GM12892 (cell line): ENCODE measurements at regions not wholly inside any gene's neighbourhood (a gene's known extent, or its start where the extent isn't known, plus 50 kb on each side); places are given as distances from the start of the nearest gene placed in this dataset.
"Not testable (repeated sequence)": the region's sequence is repeated elsewhere in the genome, so short reads cannot be mapped to it uniquely, and the experiment has no call there.

Source experiments
- DNase-seq: peaks from one replicate; pipeline ENCODE4 v3.0.0; 2011; ENCODE audit not compliant: insufficient read length
- FAIRE-seq: peaks from 2 replicates; lab custom pipeline; 2011; peaks lifted over from hg19 to GRCh38; lab: Jason Lieb, UNC
- POLR2A ChIP-seq: IDR thresholded peaks from 2 replicates; pipeline ENCODE4 v1.6.1; 2011; ENCODE audit warnings: low read depth, low read length, control low read depth
- POLR2AphosphoS5 ChIP-seq: IDR thresholded peaks from 2 replicates; pipeline ENCODE4 v1.6.1; 2011; ENCODE audit warnings: low read depth, low read length, control low read depth
- TAF1 ChIP-seq: IDR thresholded peaks from 2 replicates; pipeline ENCODE4 v1.6.1; 2011; ENCODE audit warnings: low read depth, mild to moderate bottlenecking, control low read depth, low read length, borderline replicate concordance

DNA sequence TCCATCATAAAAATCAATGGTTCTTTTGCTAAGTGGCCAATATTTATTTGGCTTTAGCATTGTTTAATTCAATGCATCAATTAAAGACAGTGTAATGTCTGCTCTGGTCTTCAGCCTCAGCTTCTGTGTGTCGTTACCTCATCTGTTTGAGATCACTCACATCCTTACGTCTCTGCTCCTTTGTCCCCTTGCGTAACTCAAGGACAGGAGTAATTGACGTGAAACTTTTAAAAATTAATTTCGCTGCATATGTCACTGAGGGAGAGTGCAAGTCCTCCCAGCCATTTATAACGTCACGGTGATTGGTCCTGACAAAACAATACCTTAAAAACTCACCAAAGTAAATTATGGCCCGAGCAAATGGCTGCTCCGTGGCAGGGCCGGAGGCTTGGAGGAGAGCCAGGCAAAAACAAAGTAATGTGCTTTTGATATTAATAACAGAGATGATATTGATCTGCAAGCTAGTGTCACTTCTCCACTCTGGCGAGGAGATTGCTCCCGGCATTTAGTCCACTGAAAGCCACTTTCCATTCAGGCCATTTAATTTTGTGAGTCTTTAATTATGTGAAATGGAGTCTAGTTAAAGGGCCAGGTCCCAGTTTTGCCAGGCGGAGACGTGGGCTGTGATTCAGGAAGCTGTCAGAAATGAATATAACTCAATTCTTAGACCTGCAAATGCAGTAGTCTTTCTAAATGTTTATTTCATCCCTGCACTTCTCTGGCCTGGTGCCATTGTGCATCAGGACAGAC is 150.9 kb upstream of the POU3F1 start:
- DNase-seq (no peak), FAIRE-seq (no peak)
- TF ChIP-seq TAF1 (no peak), POLR2AphosphoS5 (no peak), POLR2A (no peak)

DNA sequence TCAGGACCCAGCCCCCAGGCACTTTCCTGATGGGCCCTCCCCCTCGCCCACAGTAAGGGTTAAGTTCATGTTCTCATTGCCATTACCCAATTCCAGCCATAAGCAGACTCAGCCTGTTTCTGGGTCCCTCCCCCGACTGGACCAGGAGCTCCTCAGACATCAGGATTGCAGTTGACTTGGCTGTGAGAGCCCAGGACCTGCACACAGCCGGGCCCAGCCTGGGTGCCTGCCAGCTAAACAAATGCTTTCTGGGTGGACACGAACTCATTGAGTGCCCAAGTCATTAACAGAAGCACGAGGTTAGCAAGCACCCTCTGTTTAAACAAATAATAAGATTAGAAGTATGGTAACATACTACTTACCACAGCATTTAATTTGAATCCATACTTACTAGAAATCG is 147.9 kb upstream of the POU3F1 start:
- FAIRE-seq (no peak), DNase-seq (no peak)
- TF ChIP-seq TAF1: no peak
- no peak for TF ChIP-seq POLR2AphosphoS5
- no peak for TF ChIP-seq POLR2A

DNA sequence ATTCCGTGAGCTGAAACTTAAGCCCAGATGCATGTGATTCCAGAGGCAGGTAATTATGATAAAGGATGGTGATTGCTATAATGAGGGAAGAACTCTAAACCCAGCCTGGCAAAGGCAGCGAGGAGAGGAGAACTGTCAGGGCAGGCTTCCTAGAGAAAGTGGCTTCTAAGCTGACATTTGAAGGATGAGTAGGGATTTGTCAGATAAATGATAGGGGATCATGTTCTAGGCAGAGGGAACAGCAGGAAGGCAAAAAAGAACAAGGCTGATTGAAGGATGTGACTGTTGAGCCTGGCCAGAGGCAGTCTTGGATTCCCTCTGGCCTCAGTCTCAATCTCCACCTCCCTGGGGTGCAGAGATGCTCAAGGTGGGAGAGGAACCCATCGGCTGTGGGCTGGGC is 146.4 kb upstream of the POU3F1 start:
- no peak for FAIRE-seq

DNA sequence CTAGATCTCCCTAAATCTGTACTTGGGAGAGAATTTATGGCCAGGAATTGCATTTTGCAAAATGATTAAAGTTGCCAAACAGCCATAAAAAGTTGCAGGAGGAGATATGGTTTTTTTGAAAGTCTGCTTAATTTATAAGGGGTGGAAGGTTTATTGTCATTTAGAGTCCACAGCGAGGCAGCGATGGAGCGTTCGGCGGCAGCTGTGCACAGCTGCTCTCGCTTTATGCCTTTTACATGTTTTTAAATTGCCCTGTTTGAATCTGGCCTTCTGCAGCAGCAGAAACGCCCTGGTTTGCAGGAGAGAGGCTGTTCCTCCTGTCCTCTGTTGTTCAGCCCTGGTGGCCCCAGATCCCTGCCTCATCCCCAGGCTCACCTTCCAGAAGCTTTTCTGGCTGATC is 144.9 kb upstream of the POU3F1 start:
- TF ChIP-seq POLR2A: no peak
- no peak for TF ChIP-seq TAF1
- DNase-seq: no peak
- no peak for FAIRE-seq

More for the DNA sequence above, 146.4 kb upstream of the POU3F1 start:
- TF ChIP-seq TAF1 (no peak), POLR2AphosphoS5 (no peak), POLR2A (no peak)
- no peak for DNase-seq

DNA sequence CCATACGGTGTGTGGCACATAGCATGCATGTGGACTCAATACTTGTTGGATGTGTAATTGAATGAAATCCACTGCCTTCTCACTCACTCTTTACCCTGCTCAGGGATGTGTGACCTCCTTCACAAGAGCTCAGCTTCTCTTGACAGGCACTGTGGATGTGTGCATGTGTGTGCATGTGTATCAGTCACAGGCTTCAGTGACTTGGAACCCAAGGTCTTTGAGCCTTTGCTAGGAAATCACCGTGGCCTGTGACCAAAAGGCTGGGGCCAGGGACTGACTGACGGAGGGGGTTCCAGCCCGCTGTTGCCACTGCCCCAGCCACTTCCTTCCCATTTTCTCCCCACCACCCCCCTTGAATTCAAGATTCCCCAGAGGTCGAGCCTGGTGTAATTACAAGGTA is 144.4 kb upstream of the POU3F1 start:
- no peak for TF ChIP-seq TAF1
- TF ChIP-seq POLR2AphosphoS5: no peak
- no peak for TF ChIP-seq POLR2A
- no peak for DNase-seq
- FAIRE-seq: no peak

DNA sequence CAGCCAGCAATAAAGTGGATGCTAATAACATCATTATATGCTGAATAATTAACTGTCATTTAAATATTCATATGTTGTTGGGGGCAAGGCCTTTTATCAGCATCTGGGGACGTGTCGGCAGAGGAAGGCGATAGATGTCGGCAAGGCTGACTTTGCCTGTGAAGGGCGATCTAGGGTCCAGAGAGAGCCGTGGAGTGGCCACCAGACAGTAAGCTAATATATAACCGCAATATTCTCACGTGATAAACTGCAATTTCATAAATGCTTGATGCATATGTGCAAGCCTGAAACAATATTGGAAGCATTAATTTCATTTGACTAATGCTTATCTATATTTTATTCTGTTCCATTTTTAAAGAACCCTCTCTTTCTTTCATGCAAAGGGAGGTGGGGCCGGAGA is 141.0 kb upstream of the POU3F1 start:
- no peak for TF ChIP-seq POLR2A
- no peak for TF ChIP-seq TAF1
- no peak for TF ChIP-seq POLR2AphosphoS5
- no peak for DNase-seq
- no peak for FAIRE-seq

DNA sequence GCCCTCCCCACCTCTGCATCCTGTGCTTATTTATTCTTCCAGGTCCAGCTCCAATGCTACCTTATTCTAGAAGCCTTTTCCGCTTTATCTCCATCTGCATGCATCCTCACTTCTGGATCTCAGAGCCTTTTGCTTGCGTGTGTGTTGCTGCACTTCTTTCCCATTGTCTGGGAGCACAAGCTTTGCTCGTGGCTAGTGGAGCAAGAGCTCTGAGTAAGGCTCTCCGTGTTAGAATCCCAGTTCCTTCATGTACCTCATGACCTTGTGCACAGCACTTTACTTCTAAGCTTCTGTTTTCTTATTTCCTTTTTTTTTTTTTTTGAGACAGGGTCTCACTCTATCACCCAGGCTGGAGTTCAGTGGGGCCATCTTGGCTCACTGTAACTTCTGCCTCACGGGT is 140.0 kb upstream of the POU3F1 start:
- no peak for TF ChIP-seq TAF1
- FAIRE-seq (no peak), DNase-seq (no peak)

DNA sequence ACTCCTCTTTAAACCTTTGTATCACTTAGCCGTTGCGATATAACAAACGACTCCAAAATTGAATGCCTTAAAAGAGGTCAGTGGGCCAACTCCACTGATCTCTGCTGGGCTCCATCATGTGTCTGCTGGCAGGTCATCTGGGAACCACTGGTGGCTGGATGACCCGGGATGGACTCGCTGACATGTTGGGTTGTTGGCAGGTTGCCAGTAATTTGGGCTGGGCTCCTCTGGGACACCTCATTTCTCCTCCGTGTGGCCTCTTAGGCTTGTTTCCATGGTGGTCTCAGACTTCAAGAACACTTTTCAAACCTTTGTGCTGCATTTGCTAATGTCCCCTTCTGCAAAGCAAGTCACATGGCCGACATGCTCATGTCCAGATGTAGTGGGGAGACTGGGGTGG is 139.3 kb upstream of the POU3F1 start:
- no peak for TF ChIP-seq TAF1
- FAIRE-seq (no peak), DNase-seq (no peak)

DNA sequence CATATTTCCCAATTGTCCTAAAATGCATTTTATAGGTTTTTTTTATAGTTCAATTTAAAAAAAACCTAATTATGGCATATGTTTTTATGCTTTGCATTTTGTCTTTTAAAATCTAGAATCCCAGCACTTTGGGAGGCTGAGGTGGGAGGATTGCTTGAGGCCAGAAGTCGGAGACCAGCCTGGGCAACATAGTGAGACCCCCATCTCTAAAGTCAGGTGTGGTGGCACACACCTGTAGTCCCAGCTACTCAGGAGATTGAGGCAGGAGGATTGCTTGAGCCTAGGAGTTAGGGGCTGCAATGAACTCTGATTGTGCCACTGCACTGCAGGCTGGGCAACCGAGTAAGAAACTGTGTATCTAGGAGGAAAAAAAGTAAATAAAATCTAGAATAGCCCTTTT is 137.2 kb upstream of the POU3F1 start:
- no peak for FAIRE-seq
- TF ChIP-seq POLR2AphosphoS5 (no peak), TAF1 (no peak), POLR2A (no peak)
- DNase-seq: no peak

DNA sequence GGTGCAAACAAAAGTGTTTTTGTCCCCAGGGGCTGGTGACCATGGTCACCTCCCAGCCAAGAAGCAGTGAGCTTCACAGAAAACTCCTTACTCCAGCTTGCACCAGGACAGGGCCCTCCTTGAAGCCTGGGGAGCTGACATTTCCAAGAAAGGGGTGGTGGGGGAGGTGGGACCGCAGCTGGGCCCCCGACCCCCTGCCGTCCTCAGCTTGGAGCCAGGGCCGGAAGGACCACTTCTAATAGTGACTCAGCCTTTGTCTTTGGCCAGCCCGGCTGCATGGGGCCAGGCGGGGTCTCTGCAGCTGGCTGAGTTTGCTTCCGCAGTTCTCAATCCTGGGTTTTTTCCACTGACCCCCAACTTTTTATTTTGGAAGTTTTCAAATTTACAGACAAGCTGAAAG is 136.5 kb upstream of the POU3F1 start:
- DNase-seq: no peak
- FAIRE-seq: no peak
- TF ChIP-seq POLR2A: no peak
- TF ChIP-seq TAF1: no peak
- TF ChIP-seq POLR2AphosphoS5: no peak

DNA sequence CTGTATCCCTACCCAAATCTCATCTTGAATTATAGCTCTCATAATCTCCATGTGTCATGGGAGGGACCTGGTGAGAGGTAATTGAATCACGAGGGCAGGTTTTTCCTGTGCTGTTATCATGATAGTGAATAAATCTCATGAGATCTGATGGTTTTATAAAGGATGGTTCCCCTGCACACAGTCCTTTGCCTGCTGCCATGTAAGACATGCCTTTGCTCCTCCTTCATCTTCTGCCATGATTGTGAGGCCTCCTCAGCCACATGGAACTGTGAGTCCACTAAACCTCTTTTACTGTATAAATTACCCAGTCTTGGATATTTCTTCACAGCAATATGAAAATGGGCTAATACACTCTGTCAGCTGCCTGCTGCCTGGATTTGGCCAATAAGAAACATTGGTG is 133.8 kb upstream of the POU3F1 start:
- not testable (repeated sequence) for FAIRE-seq, DNase-seq

DNA sequence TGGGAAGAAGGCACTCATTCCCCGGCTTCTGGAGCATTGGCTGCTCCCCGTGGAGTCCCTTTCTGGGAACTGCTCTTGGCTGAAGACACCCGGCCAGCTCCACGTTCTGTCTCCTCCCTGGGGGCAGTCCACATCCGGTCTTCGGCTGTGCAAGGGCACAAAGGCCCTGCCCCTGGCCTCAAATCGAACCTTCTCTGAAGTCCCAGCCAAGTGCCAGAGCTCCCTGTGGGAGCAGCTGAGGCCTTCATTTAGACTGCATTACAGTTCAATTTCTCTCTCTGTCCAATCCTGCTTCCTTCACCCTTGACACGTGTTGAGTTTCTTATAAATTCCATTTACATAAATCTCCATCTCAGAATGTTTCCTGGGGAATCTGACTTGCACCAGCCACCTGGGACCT is 132.9 kb upstream of the POU3F1 start:
- FAIRE-seq (no peak), DNase-seq (no peak)
- TF ChIP-seq TAF1: no peak
- TF ChIP-seq POLR2A: no peak
- no peak for TF ChIP-seq POLR2AphosphoS5

DNA sequence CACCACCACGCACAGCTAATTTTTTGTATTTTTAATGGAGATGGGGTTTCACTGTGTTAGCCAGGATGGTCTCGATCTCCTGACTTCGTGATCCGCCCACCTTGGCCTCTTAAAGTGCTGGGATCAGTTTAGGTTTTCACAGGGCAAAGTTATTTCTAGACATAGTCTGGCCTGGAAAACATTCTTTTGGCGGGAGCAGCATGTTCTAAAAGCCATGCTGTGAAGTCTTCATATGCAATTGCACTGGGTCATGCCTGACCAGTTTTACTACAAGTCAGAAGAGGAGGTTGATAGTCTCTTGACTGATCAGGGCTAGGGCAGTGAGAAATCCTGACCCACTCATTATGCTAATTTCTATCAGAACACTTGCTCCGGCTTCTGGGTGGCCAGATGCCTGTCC is 131.6 kb upstream of the POU3F1 start:
- FAIRE-seq (no peak), DNase-seq (no peak)
- TF ChIP-seq TAF1: no peak
- no peak for TF ChIP-seq POLR2A
- TF ChIP-seq POLR2AphosphoS5: no peak
